ENCODE measurements at regions not wholly inside any gene's neighbourhood (a gene's known extent, or its start where the extent isn't known, plus 50 kb on each side); places are given as distances from the start of the nearest gene placed in this dataset.

DNA sequence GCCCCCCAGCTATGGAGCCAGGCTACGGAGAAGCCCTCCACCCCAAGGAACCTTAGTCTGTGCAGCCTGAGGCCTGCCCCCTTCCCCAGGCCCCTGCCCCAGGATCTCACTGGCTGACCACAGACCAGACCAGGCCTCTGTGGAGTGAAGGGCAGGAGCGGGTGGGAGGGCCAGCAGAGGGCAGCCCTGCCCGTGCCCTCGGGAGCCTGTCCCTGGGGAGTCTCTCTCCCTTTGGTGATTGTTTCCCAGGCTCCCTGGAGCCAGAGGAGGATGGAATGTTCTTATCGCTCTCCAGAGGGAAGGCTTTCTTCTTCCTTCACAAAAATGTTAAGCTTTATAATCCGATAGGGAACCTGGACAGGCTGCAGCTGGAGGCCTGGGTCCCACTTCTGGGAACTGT lies 455.3 kb downstream of the SOX6 start:
- ATAC-seq (ENCODE audit: low read depth in 2 of 2) = no peak
- Mint-ChIP-seq H3K27ac (no peak overlapping the region), H3K4me3 (no peak overlapping the region), H3K4me1 (no peaks in the 10 kb centered on the region), H3K36me3 (no peaks in the 10 kb centered on the region), H3K9me3 (no peaks in the 10 kb centered on the region), H3K27me3 (no peaks in the 10 kb centered on the region)
- DNase-seq = no peak

DNA sequence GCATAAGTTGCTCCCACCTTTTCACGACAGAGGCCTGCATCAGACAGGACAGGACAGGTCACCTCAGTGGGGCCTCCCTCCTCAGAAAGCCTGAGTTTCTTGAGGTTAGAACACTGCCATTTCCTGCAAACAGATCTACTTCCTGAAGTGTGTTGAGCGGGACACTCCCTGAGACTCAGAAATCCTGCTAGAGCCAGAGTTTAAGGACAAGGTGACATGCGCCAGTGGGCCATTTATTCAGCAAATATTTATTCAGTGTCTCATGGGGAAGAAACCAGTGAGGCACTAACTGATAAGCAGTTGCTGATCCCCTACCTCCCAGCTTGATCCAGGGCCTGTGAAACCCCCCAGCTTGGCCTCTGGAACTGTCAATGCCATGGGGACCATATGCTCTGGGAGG lies 454.6 kb downstream of the SOX6 start:
- Mint-ChIP-seq H3K4me3 (no peak overlapping the region), H3K27me3 (no peaks in the 10 kb centered on the region), H3K36me3 (no peaks in the 10 kb centered on the region), H3K27ac (no peak overlapping the region), H3K9me3 (no peaks in the 10 kb centered on the region), H3K4me1 (no peaks in the 10 kb centered on the region)
- no peak for ATAC-seq (ENCODE audit: low read depth in 2 of 2)
- no peak for DNase-seq

DNA sequence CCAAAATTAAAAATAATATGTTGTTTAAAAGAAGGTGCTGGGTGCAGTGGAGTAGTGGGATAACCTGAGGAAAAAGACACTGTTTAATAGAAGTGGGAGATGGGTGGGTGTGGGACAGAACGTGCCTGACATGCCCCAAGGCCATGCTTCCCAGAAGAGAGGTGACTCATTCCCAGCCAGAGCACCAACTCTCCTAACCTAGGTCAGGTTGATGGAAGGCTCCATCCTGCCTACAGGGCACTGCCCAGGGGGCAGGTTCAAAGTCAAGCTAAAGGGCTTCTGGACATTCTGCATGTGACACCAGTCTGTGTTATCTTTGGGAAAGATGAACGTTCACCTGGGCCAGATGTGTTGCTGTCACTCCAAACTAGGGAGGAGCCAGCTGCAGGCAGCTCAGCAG lies 453.1 kb downstream of the SOX6 start:
- no peaks in the 10 kb centered on the region for H3K27me3 Mint-ChIP-seq
- no peaks in the 10 kb centered on the region for H3K9me3 Mint-ChIP-seq
- no peaks in the 10 kb centered on the region for H3K36me3 Mint-ChIP-seq
- no peaks in the 10 kb centered on the region for H3K4me1 Mint-ChIP-seq
- DNase-seq (no peak), ATAC-seq (ENCODE audit: low read depth in 2 of 2) (no peak)
- H3K27ac Mint-ChIP-seq = no peak overlapping the region
- no peak overlapping the region for H3K4me3 Mint-ChIP-seq

DNA sequence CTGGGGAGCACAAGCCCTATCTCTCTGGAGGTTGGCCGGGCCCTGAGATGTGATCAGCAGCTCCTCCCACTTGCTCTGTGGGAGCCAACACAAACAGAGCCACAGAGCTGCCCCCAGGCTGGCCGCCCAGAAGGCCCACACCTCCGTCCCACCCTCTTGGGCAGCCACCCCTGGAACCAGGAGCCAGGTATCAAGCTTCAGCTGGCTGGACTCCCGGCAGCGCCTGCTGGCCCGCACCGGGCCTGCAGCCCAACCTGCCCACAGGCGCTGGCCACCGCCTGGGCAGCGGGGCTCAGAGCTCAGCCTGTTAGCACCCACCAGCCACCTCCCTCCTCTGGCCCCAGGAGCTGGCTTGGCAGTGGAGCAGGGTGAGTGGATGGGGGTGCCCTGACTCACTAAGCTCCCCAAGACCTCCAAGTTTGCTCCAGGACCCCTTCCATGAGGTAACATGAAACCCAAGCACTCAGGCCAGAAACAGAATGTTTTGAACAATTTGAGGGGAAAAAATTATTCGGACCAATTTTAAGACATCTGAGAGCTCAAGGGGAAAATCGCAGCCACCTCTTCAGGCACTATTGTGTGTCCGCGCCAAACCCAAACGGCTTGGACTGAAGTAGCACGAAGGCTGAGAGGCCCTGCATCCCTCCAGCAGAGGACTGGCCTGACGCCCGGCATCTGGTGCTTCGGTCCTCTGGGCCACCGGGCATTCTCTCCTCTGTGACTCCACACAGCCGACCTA lies 450.8 kb downstream of the SOX6 start:
- Mint-ChIP-seq H3K4me3 (no peak overlapping the region), H3K27ac (no peak overlapping the region), H3K27me3 (no peaks in the 10 kb centered on the region), H3K36me3 (no peaks in the 10 kb centered on the region), H3K9me3 (no peaks in the 10 kb centered on the region), H3K4me1 (no peaks in the 10 kb centered on the region)
- DNase-seq (no peak), ATAC-seq (ENCODE audit: low read depth in 2 of 2) (no peak)

DNA sequence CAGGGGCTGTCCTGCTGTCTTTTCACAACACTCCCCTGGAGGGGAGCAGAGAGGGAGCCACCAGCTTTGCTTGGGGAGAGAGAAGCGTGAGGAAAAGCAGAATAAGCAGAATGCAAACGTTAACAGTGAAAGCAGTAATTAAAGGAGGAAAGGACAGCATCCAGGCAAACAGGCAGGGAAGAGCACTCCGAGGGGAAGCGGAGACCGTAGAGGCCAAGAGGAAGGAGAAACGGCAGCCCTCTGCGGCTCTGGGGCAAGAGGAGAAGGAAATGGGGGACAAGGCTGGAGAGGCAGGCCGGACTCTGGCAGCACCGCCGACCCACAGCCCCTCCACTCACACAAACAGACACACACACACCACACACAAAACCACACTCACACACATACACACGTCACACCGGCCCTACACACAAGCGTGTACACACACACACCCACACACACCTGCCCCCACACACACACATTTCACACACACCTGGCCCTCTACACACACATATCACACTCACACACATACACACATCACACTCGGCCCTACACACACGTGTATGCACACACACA lies 449.8 kb downstream of the SOX6 start:
- no peaks in the 10 kb centered on the region for H3K4me1 Mint-ChIP-seq

DNA sequence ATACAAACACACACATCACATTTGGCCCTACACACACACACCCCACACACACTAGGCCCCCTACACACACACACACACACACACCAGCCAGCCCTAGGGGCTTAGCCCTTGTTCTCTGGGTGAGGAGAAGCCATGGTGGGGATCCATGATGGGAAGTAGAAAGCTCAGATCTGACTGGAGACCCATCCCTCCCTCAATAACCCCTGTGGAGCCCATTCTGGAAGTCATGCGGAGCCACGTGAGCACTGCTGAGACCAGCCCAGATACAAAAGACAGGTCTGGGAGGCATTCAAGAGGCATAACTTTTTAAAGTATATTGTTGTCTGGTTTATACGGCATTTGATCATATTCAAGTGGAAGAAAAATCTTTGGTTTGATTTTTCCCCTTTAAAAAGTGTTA lies 448.5 kb downstream of the SOX6 start:
- Mint-ChIP-seq H3K36me3 (no peaks in the 10 kb centered on the region), H3K27me3 (no peaks in the 10 kb centered on the region), H3K4me1 (no peaks in the 10 kb centered on the region), H3K27ac (no peak overlapping the region), H3K9me3 (no peaks in the 10 kb centered on the region), H3K4me3 (no peak overlapping the region)
- DNase-seq (no peak), ATAC-seq (ENCODE audit: low read depth in 2 of 2) (no peak)

More for the DNA sequence above, 449.8 kb downstream of the SOX6 start:
- Mint-ChIP-seq H3K36me3 (no peaks in the 10 kb centered on the region), H3K27me3 (no peaks in the 10 kb centered on the region), H3K27ac (no peak overlapping the region), H3K9me3 (no peaks in the 10 kb centered on the region), H3K4me3 (no peak overlapping the region)
- DNase-seq (no peak), ATAC-seq (ENCODE audit: low read depth in 2 of 2) (no peak)

DNA sequence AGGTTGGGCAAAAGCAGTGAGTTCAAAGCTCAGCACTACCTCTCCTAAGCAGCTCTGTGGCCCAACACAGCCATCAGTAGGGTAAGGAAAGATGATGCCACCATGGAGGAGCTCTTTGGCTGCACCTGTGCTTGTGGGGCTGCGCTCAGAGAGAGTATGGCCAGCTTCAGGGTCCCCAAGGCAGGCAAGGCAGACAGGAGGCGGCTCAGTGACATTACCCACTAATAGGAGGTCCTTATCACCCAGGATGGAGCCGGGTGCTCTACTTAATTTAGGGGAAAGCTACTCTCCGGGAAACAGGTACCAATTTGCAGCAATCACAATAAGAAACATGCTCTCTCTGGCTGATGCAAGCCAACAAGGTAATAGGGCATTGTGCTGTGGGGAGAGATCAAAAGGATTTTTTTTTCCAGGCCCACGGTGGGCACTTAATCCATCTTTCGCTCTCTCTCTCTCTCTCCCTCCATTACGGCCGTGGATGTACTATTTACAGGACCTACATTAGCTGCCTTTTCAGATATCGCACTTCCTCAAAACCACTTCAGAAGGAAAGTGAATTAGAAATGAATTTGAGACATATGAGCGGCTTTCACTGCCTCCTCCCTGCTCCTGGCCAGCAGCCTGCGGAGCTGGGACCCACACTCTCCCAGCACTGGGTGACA lies 446.3 kb downstream of the SOX6 start:
- H3K9me3 Mint-ChIP-seq = no peaks in the 10 kb centered on the region
- ATAC-seq (ENCODE audit: low read depth in 2 of 2) (no peak), DNase-seq (no peak)
- no peaks in the 10 kb centered on the region for H3K36me3 Mint-ChIP-seq
- no peaks in the 10 kb centered on the region for H3K4me1 Mint-ChIP-seq
- H3K27ac Mint-ChIP-seq = no peak overlapping the region
- no peaks in the 10 kb centered on the region for H3K27me3 Mint-ChIP-seq
- H3K4me3 Mint-ChIP-seq = no peak overlapping the region

DNA sequence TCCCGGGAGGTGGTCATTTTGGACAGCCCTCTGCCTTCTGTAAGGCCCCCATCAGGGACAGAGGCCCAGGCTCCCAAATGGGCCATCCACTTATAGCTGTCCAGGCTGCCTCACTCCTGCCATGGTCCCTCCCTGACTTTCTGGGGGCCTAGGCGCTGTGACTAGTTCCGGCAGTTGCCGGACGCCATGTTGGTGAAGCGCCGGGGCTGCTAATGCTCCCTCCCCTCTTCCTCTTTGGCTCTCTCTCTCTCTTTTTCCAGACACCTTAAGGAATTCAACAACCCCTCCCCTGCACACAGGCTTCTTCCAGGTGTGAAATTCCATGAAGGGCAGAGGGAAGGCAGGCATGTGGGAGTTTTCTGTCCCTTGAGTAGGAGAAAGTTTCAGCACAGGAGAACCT lies 445.6 kb downstream of the SOX6 start:
- Mint-ChIP-seq H3K4me1 (no peaks in the 10 kb centered on the region), H3K9me3 (no peaks in the 10 kb centered on the region), H3K36me3 (no peaks in the 10 kb centered on the region), H3K27me3 (no peaks in the 10 kb centered on the region), H3K4me3 (no peak overlapping the region), H3K27ac (no peak overlapping the region)
- ATAC-seq (ENCODE audit: low read depth in 2 of 2) (no peak), DNase-seq (no peak)

DNA sequence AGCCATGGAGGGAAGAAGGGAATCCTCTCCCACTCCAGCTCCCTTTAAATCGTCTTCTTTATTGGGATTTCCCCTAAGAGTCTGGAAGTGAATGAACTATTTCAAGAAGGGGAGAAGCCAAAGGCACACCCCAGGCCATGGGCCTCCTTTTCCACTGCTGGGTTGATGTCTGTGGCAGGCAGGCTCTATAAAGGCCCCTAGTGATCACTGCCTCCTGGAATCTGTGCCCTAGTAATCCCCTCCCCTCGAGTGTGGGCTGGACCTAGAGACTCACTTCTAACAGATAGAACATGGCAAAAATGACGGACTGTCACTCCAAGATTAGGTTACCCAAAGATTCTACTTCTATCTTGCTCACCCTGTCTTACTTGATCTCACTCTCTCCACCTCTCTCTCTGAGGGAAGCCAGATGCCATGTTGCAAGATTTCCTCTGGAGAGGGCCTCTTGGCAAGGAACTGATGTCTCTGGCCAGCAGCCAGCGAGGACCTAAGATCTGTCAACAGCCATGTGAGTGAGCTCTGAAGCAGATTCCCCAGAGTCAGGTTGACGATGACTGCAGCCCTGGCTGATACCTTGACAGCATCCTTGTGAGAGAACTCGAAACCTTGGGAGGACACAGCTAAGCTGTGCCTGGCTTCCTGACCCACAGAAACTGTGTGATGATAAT lies 444.8 kb downstream of the SOX6 start:
- no peaks in the 10 kb centered on the region for H3K36me3 Mint-ChIP-seq
- H3K9me3 Mint-ChIP-seq = no peaks in the 10 kb centered on the region
- H3K4me3 Mint-ChIP-seq = no peak overlapping the region
- H3K4me1 Mint-ChIP-seq = no peaks in the 10 kb centered on the region
- H3K27ac Mint-ChIP-seq = no peak overlapping the region
- DNase-seq = no peak
- no peak for ATAC-seq (ENCODE audit: low read depth in 2 of 2)
- no peaks in the 10 kb centered on the region for H3K27me3 Mint-ChIP-seq

DNA sequence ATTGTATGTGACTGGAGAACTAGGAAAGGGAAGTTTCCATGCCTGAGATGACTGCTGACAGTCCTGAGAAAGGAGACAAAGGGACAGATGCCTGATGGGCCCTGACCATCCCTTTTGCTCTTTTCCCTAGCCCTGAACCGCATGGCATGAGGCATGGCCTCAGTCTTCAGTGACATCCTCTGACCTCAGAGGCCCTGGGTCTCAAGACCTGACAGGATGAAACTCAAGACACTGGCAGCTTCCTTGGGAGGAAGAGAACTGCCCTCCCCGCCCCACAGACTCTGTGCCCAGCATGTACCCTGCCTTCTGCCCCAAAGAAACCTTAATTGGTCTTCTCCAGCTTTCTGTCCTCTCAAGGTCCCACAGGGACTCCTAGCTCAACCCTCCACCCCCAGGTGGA lies 444.1 kb downstream of the SOX6 start:
- ATAC-seq (ENCODE audit: low read depth in 2 of 2) = no peak

DNA sequence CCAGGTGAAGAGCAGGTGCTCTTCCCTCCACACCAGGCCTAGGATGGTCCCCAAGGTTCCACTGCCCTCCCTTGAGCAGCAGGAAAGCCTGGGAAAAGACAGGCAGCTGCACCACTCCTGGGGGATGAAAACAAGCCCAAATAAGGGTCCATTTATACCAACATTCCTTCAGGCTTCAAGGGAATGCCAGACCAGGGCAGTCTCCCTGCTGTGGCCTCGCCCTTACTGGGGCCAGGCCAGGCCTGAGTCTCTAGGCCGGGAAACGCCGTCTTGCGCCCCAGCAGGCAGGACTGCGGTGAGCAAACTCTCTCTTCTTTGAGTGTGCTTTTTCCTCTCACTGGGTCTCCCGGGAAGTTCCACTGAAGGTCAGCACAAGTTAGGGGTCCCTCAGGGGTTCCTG lies 443.5 kb downstream of the SOX6 start:
- Mint-ChIP-seq H3K27me3 (no peaks in the 10 kb centered on the region), H3K4me1 (no peaks in the 10 kb centered on the region), H3K4me3 (no peak overlapping the region), H3K36me3 (no peaks in the 10 kb centered on the region), H3K9me3 (no peaks in the 10 kb centered on the region), H3K27ac (peak overlapping the region in 1 of 6 donors; percentile 23)
- ATAC-seq (ENCODE audit: low read depth in 2 of 2) (no peak), DNase-seq (no peak)

More for the DNA sequence above, 444.1 kb downstream of the SOX6 start:
- H3K9me3 Mint-ChIP-seq = no peaks in the 10 kb centered on the region
- no peak for DNase-seq
- H3K36me3 Mint-ChIP-seq = no peaks in the 10 kb centered on the region
- H3K4me3 Mint-ChIP-seq = no peak overlapping the region
- no peaks in the 10 kb centered on the region for H3K4me1 Mint-ChIP-seq
- no peaks in the 10 kb centered on the region for H3K27me3 Mint-ChIP-seq
- peak overlapping the region in 1 of 6 donors; percentile 23 for H3K27ac Mint-ChIP-seq

DNA sequence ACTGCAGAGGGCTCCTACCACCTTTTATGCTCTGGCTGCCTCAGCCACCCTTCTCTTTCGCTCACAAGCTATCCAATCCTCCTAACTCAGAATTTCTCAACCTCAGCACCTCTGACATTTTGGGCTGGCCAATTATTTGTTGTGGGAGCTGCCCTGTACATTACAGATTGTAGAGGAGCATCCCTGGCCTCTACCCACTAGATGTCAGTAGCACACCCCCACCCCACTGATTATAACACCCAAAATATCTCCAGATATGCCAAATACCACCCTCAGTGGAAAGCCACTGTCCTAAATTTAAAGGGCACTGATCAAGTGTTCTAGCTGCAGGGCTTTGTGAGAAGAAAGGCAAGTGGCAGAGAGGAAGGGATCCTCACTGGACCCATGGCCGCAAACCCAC lies 443.1 kb downstream of the SOX6 start:
- peaks cover 0 to 4% (median 0%) of the 10 kb centered on the region in 3 donors for H3K27me3 Mint-ChIP-seq

More for the DNA sequence above, 443.1 kb downstream of the SOX6 start:
- Mint-ChIP-seq H3K27ac (no peak overlapping the region), H3K9me3 (peaks cover 0 to 2% (median 0%) of the 10 kb centered on the region in 7 donors), H3K4me3 (no peak overlapping the region), H3K36me3 (no peaks in the 10 kb centered on the region), H3K4me1 (no peaks in the 10 kb centered on the region)
- ATAC-seq (ENCODE audit: low read depth in 2 of 2) (no peak), DNase-seq (no peak)
